ENCODE measurements at regions not wholly inside any gene's neighbourhood (a gene's known extent, or its start where the extent isn't known, plus 50 kb on each side); places are given as distances from the start of the nearest gene placed in this dataset.

DNA sequence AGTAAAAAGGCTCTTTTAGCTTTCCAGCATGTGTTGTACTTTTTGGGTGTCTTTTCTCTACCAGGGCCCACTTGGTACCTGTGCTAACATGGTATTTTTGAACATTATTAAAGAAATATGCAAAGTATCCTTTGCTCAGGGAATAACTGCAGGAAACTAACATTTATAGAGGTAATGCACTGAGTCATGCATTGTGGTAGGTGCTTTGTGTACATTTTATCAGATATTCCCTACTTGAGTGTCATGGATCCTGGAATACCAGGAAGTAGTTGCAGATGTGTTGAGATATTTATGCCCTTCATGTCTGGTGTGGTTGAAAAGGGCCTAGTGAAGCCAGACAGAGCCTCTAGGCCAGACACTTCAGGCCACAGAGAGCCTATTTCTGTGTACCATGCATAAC lies 215.5 kb upstream of the CYRIA start:
- TF ChIP-seq YY1 (IDR thresholded peaks at IDR 0.05; ENCODE audit: extremely low read depth, insufficient replicate concordance, low read depth, low read length): no peak
- no peak for TF ChIP-seq POLR2AphosphoS5 (IDR thresholded peaks at IDR 0.05; ENCODE audit: low read depth, low read length)
- TF ChIP-seq, protein P1, sequence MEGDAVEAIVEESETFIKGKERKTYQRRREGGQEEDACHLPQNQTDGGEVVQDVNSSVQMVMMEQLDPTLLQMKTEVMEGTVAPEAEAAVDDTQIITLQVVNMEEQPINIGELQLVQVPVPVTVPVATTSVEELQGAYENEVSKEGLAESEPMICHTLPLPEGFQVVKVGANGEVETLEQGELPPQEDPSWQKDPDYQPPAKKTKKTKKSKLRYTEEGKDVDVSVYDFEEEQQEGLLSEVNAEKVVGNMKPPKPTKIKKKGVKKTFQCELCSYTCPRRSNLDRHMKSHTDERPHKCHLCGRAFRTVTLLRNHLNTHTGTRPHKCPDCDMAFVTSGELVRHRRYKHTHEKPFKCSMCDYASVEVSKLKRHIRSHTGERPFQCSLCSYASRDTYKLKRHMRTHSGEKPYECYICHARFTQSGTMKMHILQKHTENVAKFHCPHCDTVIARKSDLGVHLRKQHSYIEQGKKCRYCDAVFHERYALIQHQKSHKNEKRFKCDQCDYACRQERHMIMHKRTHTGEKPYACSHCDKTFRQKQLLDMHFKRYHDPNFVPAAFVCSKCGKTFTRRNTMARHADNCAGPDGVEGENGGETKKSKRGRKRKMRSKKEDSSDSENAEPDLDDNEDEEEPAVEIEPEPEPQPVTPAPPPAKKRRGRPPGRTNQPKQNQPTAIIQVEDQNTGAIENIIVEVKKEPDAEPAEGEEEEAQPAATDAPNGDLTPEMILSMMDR (IDR thresholded peaks at IDR 0.05 in 2 of 3, conservative IDR thresholded peaks at IDR 0.05 in 1 of 3; ENCODE audit: borderline replicate concordance in 1 of 3, insufficient read depth in 1 of 3, low read depth in 2 of 3, low read length in 2 of 3): no peak
- TF ChIP-seq EZH2phosphoT487 (IDR thresholded peaks at IDR 0.05; ENCODE audit: borderline replicate concordance): no peak
- TF ChIP-seq EZH2 (IDR thresholded peaks at IDR 0.05): no peak
- no peak for TF ChIP-seq RAD21 (IDR thresholded peaks at IDR 0.05; ENCODE audit: low read depth)
- TF ChIP-seq ZBTB33 (IDR thresholded peaks at IDR 0.05; ENCODE audit: extremely low read depth, insufficient replicate concordance, low read length): no peak
- TF ChIP-seq CEBPB (IDR thresholded peaks at IDR 0.05; ENCODE audit: low read depth): no peak
- TF ChIP-seq MAX (IDR thresholded peaks at IDR 0.05): no peak
- TF ChIP-seq SIN3A (IDR thresholded peaks at IDR 0.05; ENCODE audit: low read depth): no peak
- TF ChIP-seq TCF7L2 (IDR thresholded peaks at IDR 0.05; ENCODE audit: borderline replicate concordance, extremely low read depth, insufficient read depth, insufficient read length): no peak
- TF ChIP-seq, protein P2, sequence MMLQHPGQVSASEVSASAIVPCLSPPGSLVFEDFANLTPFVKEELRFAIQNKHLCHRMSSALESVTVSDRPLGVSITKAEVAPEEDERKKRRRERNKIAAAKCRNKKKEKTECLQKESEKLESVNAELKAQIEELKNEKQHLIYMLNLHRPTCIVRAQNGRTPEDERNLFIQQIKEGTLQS (IDR thresholded peaks at IDR 0.05): no peak
- no peak for TF ChIP-seq POLR2A (IDR thresholded peaks at IDR 0.05; ENCODE audit: borderline replicate concordance, extremely low read depth, insufficient read depth, insufficient read length)
- no peak for TF ChIP-seq JUND (IDR thresholded peaks at IDR 0.05)

Measured in HCT116 (cell line).